GM10266 (cell line): ENCODE measurements at regions not wholly inside any gene's neighbourhood (a gene's known extent, or its start where the extent isn't known, plus 50 kb on each side); places are given as distances from the start of the nearest gene placed in this dataset.

ENCODE experiments used
- DNase-seq: peaks from one replicate; pipeline ENCODE4 v3.0.0; 2012; ENCODE audit errors: extremely low spot score
- CTCF ChIP-seq: IDR thresholded peaks from 2 replicates; pipeline ENCODE4 v1.5.1; 2012; ENCODE audit warnings: mild to moderate bottlenecking, low read depth; ENCODE audit not compliant: control insufficient read depth, insufficient read depth; ENCODE audit errors: missing control alignments

GRCh38 chr4:20431543-20431951, 179.8 kb downstream of the SLIT2 start:
- no peak for DNase-seq
- no peak for TF ChIP-seq CTCF

- TF ChIP-seq CTCF = no peak
- no peak for DNase-seq
Observed at GRCh38 chr4:20432088-20432487, 180.4 kb downstream of the SLIT2 start.

DNA sequence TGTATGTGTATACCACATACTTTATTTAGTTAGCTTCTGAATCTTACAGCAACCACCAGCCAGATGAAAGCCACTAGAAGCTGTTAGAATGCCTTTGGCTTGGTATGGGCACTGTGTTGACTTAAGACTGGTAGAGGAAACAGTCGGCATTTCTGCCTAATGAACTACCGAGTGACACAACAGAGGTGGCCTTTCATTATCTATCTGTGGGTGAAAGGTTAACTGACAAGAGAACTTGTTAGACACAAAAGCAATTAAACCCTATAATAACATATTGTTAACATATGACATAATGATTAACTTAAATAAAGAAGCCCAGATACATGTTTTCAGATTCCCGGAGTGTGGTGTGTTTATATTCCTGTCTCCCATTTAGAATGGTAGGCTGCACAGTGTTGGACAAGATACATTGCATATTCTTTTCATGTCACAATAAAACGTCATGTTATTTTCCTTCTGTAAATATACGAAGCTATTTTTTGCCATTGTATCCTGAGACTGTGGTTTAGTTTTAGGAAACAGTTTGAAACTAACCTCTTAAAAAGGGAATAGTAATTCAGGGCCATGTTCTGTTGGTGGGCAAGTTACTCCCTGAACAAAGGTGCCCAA, 181.5 kb downstream of the SLIT2 start:
- no peak for TF ChIP-seq CTCF
- DNase-seq = no peak

- no peak for DNase-seq
Observed at GRCh38 chr4:20440170-20440569, 188.5 kb downstream of the SLIT2 start.

DNA sequence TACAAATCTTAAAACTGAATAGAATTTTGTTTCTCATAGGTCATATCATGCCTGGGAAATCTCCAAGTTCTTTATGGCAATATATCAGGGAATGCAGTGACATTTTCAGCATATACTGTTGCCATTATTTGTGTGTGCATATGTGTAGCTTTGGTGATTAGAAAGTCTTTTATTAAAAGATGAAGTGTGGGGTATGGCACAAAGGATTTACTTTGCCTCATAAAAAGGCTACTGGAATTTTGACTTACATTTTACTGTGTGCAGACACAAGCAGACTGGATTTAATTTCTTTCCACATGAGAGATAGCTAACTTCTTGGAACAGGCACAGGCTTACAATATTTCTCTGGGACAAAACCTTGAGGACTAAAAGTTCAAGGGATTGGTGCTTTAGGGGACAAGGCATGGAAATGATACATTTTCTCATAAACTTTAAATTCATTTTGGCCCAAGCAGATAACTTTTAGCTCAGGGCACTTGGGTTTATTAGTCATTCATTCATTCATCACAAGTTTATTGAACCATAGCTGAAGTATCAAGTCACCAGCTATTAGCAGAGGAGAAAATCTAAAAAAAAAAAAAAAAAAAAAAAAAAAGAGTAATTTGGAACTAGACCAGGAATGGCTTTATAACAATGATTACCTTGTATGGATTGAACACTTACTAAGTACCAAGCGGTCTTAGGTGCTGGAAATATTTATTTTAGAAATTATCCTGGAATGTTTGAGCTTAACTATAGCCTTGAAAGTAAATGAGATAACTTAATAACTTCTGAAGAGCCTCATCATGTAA, 191.5 kb downstream of the SLIT2 start:
- no peak for DNase-seq
- TF ChIP-seq CTCF = no peak

More at GRCh38 chr4:20440170-20440569, 188.5 kb downstream of the SLIT2 start:
- no peak for TF ChIP-seq CTCF

GRCh38 chr4:20444599-20445337, 193.1 kb downstream of the SLIT2 start:
- TF ChIP-seq CTCF = no peak
- DNase-seq = no peak
